Tibial nerve (tissue), 3 donors: ENCODE measurements at regions not wholly inside any gene's neighbourhood (a gene's known extent, or its start where the extent isn't known, plus 50 kb on each side); places are given as distances from the start of the nearest gene placed in this dataset.
"Not testable (repeated sequence)": the region's sequence is repeated elsewhere in the genome, so short reads cannot be mapped to it uniquely, and the experiment has no call there.

Source experiments
- CTCF ChIP-seq, 5 experiments: fragments of 200-600 bp in 3 of 5; fragments of 450-650 bp in 2 of 5; sonication (generic) in 3 of 5; IDR thresholded peaks; one replicate each; pipeline ENCODE4 v1.5.1; 2016 to 2019; ENCODE audit warnings: antibody characterized with exemption in 5 of 5, mild to moderate bottlenecking in 3 of 5, moderate library complexity in 2 of 5
- POLR2A ChIP-seq, 2 donors: fragments of 450-650 bp; IDR thresholded peaks; one replicate each; pipeline ENCODE4 v1.6.1; 2017; ENCODE audit warnings: antibody characterized with exemption in 2 of 2, mild to moderate bottlenecking in 2 of 2, moderate library complexity in 2 of 2

DNA sequence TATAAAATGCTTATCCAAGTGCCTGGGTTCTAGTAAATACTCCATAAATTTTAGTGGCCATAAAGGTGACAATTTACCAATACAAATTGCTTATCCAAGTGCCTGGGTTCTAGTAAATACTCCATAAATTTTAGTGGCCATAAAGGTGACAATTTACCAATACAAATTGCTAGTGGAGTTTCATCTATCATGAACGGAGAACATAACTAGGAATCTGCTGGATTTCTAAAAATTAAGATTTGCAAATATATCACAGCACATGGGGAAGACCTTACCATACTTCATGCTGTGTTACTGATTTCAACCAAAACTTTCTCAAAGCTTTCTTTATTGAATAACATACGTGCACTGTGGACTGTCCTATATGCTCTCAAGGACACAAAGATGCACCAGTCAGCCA is 1631.4 kb upstream of the FLRT2 start:
- not testable (repeated sequence) for TF ChIP-seq POLR2A, CTCF (IDR thresholded peaks at IDR 0.05)
